ENCODE measurements at regions not wholly inside any gene's neighbourhood (a gene's known extent, or its start where the extent isn't known, plus 50 kb on each side); places are given as distances from the start of the nearest gene placed in this dataset.

DNA sequence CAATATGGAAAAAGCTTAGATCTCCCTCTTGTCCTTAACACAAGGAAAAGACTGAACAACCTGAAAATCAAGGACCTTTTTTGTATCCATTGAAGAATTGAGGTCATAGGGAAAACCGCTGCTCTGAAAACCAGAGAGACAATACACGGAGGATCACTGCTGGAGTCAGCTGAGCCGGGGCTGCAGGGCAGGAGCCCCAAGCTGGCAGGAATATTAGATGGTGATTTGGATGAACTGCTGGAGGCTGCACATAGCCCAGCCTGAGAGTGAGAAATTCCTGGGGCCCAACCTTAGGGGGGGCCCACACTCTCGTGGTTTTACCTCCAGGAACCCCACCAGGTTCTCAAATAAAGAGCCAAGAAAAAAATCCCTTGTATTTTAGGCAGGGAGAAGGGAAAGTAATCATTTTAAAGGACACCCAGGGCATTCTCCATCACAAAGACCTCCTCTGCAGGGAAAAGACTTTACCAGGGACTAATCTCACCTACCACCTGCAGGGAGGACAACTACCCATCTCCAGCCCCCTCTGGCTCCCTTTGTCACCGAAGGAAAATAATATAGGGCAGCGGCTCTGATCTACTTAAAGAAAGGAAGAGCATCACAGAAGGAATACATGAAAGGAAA lies 55.4 kb upstream of the RNF32 start:
- TF ChIP-seq, protein P1, sequence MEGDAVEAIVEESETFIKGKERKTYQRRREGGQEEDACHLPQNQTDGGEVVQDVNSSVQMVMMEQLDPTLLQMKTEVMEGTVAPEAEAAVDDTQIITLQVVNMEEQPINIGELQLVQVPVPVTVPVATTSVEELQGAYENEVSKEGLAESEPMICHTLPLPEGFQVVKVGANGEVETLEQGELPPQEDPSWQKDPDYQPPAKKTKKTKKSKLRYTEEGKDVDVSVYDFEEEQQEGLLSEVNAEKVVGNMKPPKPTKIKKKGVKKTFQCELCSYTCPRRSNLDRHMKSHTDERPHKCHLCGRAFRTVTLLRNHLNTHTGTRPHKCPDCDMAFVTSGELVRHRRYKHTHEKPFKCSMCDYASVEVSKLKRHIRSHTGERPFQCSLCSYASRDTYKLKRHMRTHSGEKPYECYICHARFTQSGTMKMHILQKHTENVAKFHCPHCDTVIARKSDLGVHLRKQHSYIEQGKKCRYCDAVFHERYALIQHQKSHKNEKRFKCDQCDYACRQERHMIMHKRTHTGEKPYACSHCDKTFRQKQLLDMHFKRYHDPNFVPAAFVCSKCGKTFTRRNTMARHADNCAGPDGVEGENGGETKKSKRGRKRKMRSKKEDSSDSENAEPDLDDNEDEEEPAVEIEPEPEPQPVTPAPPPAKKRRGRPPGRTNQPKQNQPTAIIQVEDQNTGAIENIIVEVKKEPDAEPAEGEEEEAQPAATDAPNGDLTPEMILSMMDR (conservative IDR thresholded peaks at IDR 0.05; ENCODE audit: low read depth in 2 of 2) = no peak
- no peak for TF ChIP-seq EZH2phosphoT487 (IDR thresholded peaks at IDR 0.05; ENCODE audit: unreplicated experiment)
- TF ChIP-seq, protein P2, sequence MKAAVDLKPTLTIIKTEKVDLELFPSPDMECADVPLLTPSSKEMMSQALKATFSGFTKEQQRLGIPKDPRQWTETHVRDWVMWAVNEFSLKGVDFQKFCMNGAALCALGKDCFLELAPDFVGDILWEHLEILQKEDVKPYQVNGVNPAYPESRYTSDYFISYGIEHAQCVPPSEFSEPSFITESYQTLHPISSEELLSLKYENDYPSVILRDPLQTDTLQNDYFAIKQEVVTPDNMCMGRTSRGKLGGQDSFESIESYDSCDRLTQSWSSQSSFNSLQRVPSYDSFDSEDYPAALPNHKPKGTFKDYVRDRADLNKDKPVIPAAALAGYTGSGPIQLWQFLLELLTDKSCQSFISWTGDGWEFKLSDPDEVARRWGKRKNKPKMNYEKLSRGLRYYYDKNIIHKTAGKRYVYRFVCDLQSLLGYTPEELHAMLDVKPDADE (IDR thresholded peaks at IDR 0.05) = no peak

All from GM23338 (cell line).